ENCODE measurements at regions not wholly inside any gene's neighbourhood (a gene's known extent, or its start where the extent isn't known, plus 50 kb on each side); places are given as distances from the start of the nearest gene placed in this dataset.
"Not testable (repeated sequence)": the region's sequence is repeated elsewhere in the genome, so short reads cannot be mapped to it uniquely, and the experiment has no call there.

DNA sequence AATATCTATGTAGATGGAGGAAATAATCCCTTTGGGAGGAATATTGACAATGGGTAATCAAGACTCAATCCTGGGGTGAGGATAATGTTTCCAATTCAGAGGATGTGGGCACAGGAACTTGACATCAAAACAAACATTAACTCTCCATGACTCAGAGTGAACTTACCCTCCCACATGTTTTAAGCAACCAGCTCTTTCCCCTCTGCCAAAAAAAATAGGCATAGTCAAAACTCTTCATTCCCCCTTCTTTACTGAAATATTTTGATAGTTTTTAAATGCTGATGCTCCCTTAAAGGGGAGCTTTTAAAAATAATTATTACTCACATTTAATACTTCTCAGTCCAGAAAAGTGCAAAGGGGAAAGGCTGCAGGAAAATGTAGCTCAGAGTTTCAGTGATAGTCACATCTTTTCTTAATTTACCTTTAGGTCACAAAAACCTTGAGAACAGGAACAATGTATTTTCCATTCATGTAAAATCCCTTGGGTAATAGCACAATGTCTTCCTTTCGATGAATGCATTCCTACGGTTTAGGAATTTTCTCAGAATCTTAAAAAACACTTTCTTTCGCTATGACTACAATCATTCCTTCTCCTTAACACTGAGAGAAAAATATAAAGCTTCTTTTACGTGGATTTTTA is 298.4 kb upstream of the GRAMD2B start:
- Mint-ChIP-seq H3K27ac (no peak overlapping the region), H3K4me3 (no peak overlapping the region), H3K9me3 (peaks cover 4% of the 10 kb centered on the region), H3K27me3 (ENCODE audit: low read depth) (no peaks in the 10 kb centered on the region), H3K36me3 (ENCODE audit: low read depth) (no peaks in the 10 kb centered on the region), H3K4me1 (ENCODE audit: low read depth) (no peaks in the 10 kb centered on the region)

DNA sequence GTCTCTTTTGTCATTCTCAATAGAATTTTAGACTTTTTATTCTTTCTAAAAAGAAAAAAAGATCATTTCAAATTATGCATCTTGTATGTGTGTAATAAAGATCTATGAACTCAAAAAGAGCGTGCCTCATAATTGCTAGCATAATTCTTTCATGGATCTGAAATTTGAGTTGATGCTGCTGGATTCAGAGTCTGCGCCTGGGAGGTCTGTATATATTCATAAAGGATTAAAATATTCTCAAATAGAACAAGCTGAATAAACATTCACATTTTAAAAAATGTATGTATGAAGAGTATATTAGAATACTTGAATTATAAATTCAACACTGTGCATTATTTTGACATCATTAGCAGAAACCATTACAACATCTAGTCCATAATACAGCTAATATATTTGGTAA is 297.8 kb upstream of the GRAMD2B start:
- Mint-ChIP-seq H3K4me3 (no peak overlapping the region), H3K4me1 (ENCODE audit: low read depth) (no peaks in the 10 kb centered on the region), H3K9me3 (peaks cover 4% of the 10 kb centered on the region), H3K36me3 (ENCODE audit: low read depth) (no peaks in the 10 kb centered on the region), H3K27ac (no peak overlapping the region), H3K27me3 (ENCODE audit: low read depth) (no peaks in the 10 kb centered on the region)

DNA sequence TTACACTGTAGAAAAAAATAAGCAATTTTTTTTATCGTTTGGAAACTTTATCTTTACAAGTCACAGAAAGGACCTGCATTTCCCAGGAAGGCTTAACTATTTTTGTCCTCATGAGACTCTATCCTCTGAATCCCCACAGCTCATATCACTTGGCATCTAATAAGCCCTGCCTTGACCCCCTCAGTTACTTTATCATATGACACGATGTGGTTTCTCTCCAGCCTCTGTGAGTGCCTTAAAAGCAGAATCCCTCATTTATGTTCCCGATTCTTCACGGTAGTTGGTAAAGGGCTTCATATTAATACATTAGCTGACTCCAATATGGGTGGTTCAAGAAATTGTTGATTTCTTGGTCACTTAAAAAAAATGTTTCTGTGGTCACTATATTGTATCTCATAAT is 296.6 kb upstream of the GRAMD2B start:
- Mint-ChIP-seq H3K27me3 (ENCODE audit: low read depth) (no peaks in the 10 kb centered on the region), H3K27ac (no peak overlapping the region), H3K36me3 (ENCODE audit: low read depth) (no peaks in the 10 kb centered on the region), H3K4me1 (ENCODE audit: low read depth) (no peaks in the 10 kb centered on the region), H3K9me3 (peaks cover 4% of the 10 kb centered on the region), H3K4me3 (no peak overlapping the region)

DNA sequence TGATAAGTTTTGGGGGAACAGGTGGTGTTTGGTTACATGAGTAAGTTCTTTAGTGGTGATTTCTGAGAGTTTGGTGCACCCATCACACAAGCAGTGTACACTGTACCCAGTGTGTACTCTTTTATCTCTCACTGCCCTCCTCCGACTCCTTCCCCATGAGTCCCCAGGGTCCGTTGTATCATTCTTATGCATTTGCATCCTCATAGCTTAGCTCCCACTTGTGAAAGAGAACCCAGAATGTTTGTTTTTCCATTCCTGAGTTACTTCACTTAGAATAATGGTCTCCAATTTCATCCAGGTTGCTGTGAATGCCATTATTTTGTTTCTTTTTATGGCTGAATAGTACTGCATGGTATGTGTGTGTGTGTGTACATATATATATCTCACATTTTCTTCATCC is 295.8 kb upstream of the GRAMD2B start:
- not testable (repeated sequence) for H3K4me3 Mint-ChIP-seq; H3K4me1 Mint-ChIP-seq (ENCODE audit: low read depth); H3K9me3 Mint-ChIP-seq; H3K27me3 Mint-ChIP-seq (ENCODE audit: low read depth); H3K36me3 Mint-ChIP-seq (ENCODE audit: low read depth); H3K27ac Mint-ChIP-seq

DNA sequence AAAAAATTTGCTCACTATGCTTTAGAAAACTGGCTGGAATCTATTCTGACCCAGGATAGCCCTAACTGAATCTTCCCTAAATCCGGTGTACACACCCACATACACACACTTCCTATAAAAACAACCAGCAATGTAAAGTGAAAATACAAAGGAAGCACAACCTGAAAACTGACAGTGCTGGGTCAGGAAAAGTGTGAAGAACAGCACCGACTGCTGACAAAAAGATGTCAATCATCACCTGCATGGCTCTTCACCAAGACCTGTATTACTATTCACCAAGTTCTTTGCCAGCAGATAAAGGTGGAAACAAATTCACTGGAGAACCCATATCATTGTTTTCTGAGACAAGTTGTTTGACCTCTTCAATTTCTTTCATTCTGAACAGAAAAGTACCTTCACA is 293.8 kb upstream of the GRAMD2B start:
- no peaks in the 10 kb centered on the region for H3K27me3 Mint-ChIP-seq (ENCODE audit: low read depth)
- H3K4me1 Mint-ChIP-seq (ENCODE audit: low read depth) = no peaks in the 10 kb centered on the region
- no peak overlapping the region for H3K27ac Mint-ChIP-seq
- peaks cover 4% of the 10 kb centered on the region for H3K9me3 Mint-ChIP-seq
- no peaks in the 10 kb centered on the region for H3K36me3 Mint-ChIP-seq (ENCODE audit: low read depth)
- H3K4me3 Mint-ChIP-seq = no peak overlapping the region

DNA sequence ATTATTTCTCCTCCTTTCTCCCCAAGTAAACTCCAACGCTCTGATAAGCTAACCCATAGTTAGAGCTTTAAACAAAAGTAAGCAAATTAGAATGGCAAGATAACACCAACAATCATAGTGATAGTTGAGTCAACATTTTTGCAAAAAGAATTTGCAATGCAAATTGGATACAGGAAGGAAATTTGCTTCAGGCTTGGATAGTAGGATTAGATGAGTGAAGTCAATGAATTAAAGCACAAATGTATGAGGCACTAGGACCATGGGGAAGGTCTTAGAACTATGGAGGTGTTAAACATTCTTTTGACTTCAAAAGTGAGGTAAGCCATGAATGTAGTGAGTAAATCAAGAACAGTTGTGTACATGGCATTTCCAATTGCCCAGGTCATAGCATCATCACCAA is 289.8 kb upstream of the GRAMD2B start:
- Mint-ChIP-seq H3K36me3 (ENCODE audit: low read depth) (no peaks in the 10 kb centered on the region), H3K4me3 (no peak overlapping the region), H3K27ac (no peak overlapping the region), H3K4me1 (ENCODE audit: low read depth) (no peaks in the 10 kb centered on the region), H3K9me3 (peaks cover 4% of the 10 kb centered on the region), H3K27me3 (ENCODE audit: low read depth) (no peaks in the 10 kb centered on the region)

DNA sequence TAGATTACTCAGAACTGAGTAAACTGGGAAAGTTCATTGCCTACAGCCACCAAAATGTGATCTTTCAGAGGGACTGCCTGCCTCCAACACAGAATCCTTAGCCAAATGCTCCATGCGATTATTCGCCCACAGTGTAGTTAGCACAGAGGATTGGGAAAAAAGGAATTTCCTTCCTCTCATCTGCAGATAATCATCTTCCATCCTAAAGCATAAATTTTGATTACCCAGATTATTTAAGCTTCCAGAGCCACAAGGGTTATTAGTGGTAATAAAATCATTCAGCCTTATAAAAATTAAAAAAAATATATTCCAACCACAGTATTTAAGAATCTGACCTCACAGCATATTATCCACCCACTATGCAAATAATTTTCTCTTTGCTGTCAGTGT is 285.3 kb upstream of the GRAMD2B start:
- Mint-ChIP-seq H3K27me3 (ENCODE audit: low read depth) (no peaks in the 10 kb centered on the region), H3K27ac (no peak overlapping the region), H3K9me3 (no peaks in the 10 kb centered on the region), H3K36me3 (ENCODE audit: low read depth) (no peaks in the 10 kb centered on the region), H3K4me3 (no peak overlapping the region), H3K4me1 (ENCODE audit: low read depth) (no peaks in the 10 kb centered on the region)

DNA sequence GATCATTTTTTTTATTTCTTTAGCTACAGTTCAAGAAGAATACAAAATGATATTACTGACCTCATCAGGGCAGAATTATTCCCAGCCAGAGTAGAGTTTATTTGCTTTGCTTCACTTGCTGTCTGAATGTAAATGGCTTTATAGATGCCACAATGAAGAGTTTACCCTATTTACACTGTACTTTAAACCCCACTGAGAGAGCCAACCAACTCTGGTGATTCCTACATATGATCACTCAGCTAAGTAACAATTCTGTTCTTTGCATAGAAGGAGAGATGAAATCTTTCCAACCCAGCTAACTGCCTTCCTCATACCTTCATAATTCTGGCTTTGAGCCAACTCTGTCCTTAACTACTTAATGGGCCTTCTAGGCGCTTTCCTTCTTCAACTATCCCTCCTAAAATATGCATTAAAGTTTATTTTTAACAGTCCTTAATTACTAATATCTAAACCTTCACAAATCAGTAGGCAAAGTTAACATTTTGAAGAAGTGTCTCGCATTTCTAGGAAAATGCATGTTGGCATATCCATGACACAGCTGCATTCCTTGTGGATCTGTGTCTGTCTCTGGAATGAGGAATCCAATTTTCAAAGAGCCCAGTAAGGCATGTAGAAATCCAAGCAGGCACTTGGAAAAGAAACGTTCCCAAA is 284.8 kb upstream of the GRAMD2B start:
- Mint-ChIP-seq H3K36me3 (ENCODE audit: low read depth) (no peaks in the 10 kb centered on the region), H3K27me3 (ENCODE audit: low read depth) (no peaks in the 10 kb centered on the region), H3K27ac (no peak overlapping the region), H3K4me3 (no peak overlapping the region), H3K4me1 (ENCODE audit: low read depth) (no peaks in the 10 kb centered on the region), H3K9me3 (no peaks in the 10 kb centered on the region)

DNA sequence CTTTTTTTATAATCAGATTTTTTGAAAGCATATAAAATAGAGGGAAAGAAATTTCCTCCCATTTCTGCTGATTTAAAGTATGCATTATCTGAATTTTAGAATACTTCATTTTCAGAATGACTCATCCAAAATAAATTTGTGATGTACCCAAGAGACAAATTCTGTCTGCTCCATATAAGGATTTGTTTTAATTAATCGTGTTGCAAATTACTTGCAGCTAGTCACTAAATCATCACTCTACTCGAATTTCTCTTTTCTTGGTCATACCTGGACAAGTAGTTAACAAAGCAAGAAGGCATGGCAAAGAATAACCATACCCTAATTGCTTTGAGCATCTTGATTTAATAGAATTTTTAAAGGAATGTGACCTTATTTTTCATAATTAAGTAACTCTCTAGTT is 284.1 kb upstream of the GRAMD2B start:
- Mint-ChIP-seq H3K9me3 (no peaks in the 10 kb centered on the region), H3K36me3 (ENCODE audit: low read depth) (no peaks in the 10 kb centered on the region), H3K27me3 (ENCODE audit: low read depth) (no peaks in the 10 kb centered on the region), H3K27ac (no peak overlapping the region), H3K4me3 (no peak overlapping the region), H3K4me1 (ENCODE audit: low read depth) (no peaks in the 10 kb centered on the region)

DNA sequence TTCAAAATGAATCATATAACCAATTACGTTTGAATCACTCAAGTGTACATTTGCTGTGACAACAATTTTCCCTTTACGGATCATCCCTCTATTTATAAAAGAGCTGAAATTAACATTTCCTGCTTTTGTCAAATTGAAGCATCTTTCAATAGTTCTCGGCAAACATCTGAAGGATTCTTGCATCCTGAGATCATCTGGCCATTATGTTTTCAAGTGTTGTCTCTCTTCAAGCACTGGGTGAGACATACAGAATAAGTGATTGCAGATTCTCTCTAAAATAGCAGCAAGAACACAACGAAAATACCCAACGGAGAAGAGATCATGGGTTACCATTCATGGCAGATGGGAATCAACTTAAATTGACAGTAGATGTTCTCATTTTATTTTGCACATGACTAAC is 283.4 kb upstream of the GRAMD2B start:
- no peaks in the 10 kb centered on the region for H3K36me3 Mint-ChIP-seq (ENCODE audit: low read depth)

DNA sequence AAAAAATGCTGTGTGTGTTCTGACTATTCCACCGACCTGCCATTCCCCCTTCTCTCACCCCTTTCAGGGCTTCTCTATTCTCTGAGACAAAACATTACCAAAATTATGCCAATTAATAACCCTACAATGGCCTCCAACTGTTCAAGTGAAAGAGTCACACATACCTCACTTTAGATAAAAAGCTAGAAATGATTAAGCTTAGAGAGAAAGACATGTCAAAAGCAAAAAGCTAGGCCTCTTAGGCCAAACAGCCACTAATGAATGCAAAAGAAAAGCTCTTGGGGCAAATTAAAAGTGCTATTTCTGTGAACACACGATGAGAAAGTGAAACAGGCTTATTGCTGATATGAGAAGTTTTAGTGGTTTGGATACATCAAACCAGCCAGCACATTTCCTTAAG is 279.6 kb upstream of the GRAMD2B start:
- H3K36me3 Mint-ChIP-seq (ENCODE audit: low read depth) = no peaks in the 10 kb centered on the region

More for the DNA sequence above, 283.4 kb upstream of the GRAMD2B start:
- Mint-ChIP-seq H3K27ac (no peak overlapping the region), H3K4me1 (ENCODE audit: low read depth) (no peaks in the 10 kb centered on the region), H3K4me3 (no peak overlapping the region), H3K27me3 (ENCODE audit: low read depth) (no peaks in the 10 kb centered on the region), H3K9me3 (no peaks in the 10 kb centered on the region)

DNA sequence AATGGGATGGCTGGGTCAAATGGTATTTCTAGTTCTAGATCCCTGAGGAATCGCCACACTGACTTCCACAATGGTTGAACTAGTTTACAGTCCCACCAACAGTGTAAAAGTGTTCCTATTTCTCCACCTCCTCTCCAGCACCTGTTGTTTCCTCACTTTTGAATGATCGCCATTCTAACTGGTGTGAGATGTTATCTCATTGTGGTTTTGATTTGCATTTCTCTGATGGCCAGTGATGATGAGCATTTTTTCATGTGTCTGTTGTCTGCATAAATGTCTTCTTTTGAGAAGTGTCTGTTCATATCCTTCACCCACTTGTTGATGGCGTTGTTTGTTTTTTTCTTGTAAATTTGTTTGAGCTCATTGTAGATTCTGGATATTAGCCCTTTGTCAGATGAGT is 272.9 kb upstream of the GRAMD2B start:
- H3K27ac Mint-ChIP-seq; H3K36me3 Mint-ChIP-seq (ENCODE audit: low read depth); H3K4me3 Mint-ChIP-seq; H3K4me1 Mint-ChIP-seq (ENCODE audit: low read depth); H3K27me3 Mint-ChIP-seq (ENCODE audit: low read depth); H3K9me3 Mint-ChIP-seq: not testable (repeated sequence)

More for the DNA sequence above, 279.6 kb upstream of the GRAMD2B start:
- Mint-ChIP-seq H3K4me3 (no peak overlapping the region), H3K9me3 (no peaks in the 10 kb centered on the region), H3K27me3 (ENCODE audit: low read depth) (no peaks in the 10 kb centered on the region), H3K4me1 (ENCODE audit: low read depth) (no peaks in the 10 kb centered on the region), H3K27ac (no peak overlapping the region)

DNA sequence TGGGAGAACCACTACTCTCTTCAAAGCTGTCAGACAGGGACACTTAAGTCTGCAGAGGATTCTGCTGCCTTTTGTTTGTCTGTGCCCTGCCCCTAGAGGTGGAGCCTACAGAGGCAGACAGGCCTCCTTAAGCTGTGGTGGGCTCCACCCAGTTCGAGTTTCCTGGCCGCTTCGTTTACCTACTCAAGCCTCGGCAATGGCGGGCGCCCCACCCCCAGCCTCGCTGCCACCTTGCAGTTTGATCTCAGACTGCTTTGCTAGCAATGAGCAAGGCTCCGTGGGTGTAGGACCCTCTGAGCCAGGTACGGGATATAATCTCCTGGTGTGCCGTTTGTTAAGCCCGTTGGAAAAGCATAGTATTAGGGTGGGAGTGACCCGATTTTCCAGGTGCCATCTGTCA is 267.9 kb upstream of the GRAMD2B start:
- H3K4me3 Mint-ChIP-seq; H3K27me3 Mint-ChIP-seq (ENCODE audit: low read depth); H3K4me1 Mint-ChIP-seq (ENCODE audit: low read depth); H3K27ac Mint-ChIP-seq; H3K36me3 Mint-ChIP-seq (ENCODE audit: low read depth): not testable (repeated sequence)
- peaks cover 19% of the 10 kb centered on the region for H3K9me3 Mint-ChIP-seq

DNA sequence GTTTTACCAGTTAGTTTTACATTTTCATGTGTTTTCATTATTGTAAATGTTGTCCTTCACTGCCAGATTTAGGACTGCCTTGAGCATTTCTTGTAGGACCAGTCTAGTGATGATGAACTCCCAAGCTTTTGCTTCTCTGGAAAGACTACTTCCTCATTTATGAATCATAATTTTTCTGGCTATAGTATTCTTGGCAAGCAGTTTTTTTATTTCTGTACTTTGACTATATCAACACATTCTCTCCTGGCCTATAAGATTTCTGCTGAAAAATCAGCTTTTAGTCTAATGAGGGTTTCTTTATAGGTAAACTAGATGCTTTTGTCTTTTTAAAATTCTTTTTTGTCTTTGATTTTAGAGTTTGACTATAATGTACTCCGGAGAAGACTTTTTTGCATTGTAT is 256.8 kb upstream of the GRAMD2B start:
- H3K27me3 Mint-ChIP-seq (ENCODE audit: low read depth) = no peaks in the 10 kb centered on the region
- H3K27ac Mint-ChIP-seq = no peak overlapping the region
- H3K4me3 Mint-ChIP-seq = no peak overlapping the region
- H3K36me3 Mint-ChIP-seq (ENCODE audit: low read depth) = no peaks in the 10 kb centered on the region
- H3K9me3 Mint-ChIP-seq = peaks cover 22% of the 10 kb centered on the region
- no peaks in the 10 kb centered on the region for H3K4me1 Mint-ChIP-seq (ENCODE audit: low read depth)

DNA sequence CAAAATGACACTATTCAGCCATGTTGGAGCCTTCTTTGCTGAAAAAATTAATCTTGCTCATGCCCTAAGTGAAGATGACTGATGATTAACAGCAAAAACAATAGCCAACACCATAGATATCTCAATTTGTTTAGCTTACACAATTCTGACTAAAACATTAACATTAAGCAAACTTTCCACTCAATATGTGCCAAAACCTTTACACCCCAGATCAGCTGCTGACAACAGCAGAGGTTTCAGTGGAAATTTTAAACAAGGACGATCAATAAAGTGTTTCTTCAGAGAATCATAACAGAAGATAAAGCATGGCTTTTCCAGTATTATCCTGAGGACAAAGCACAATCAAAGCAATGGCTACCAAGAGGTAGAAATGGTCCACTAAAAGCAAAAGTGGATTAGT is 254.4 kb upstream of the GRAMD2B start:
- H3K36me3 Mint-ChIP-seq (ENCODE audit: low read depth) = no peaks in the 10 kb centered on the region

DNA sequence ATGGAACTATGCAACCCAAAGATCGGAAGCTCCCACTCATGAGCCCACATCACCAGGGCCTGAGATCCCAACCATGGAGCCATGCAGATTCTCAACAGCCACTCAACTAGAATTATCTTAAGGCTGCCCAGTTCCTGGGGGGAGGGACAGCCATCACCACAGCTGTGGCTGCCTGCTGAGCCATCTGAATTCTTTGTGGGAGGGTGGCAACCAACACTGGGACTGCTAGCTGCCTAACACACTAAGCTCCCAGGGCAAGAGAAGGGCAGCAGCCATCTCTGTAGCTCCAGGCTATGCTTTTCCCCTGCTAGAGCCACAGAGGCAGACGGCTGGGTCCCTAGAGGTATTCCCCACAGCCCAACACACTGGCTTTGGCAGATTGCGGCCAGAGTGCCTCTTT is 251.3 kb upstream of the GRAMD2B start:
- no peak overlapping the region for H3K4me3 Mint-ChIP-seq
- no peaks in the 10 kb centered on the region for H3K36me3 Mint-ChIP-seq (ENCODE audit: low read depth)
- no peak overlapping the region for H3K27ac Mint-ChIP-seq
- H3K27me3 Mint-ChIP-seq (ENCODE audit: low read depth) = no peaks in the 10 kb centered on the region
- H3K9me3 Mint-ChIP-seq = peaks cover 22% of the 10 kb centered on the region
- H3K4me1 Mint-ChIP-seq (ENCODE audit: low read depth) = no peaks in the 10 kb centered on the region

More for the DNA sequence above, 254.4 kb upstream of the GRAMD2B start:
- no peaks in the 10 kb centered on the region for H3K4me1 Mint-ChIP-seq (ENCODE audit: low read depth)
- H3K27me3 Mint-ChIP-seq (ENCODE audit: low read depth) = no peaks in the 10 kb centered on the region
- peaks cover 30% of the 10 kb centered on the region for H3K9me3 Mint-ChIP-seq
- no peak overlapping the region for H3K27ac Mint-ChIP-seq
- H3K4me3 Mint-ChIP-seq = no peak overlapping the region
